Neural progenitor cell (in vitro differentiated cells): ENCODE measurements at regions not wholly inside any gene's neighbourhood (a gene's known extent, or its start where the extent isn't known, plus 50 kb on each side); places are given as distances from the start of the nearest gene placed in this dataset.

Source experiments
- CTCF ChIP-seq: fragments of 200-600 bp; sonication (generic); IDR thresholded peaks from 2 replicates; pipeline ENCODE4 v1.5.1; 2017; ENCODE audit warnings: antibody characterized with exemption, mild to moderate bottlenecking
- EZH2phosphoT487 ChIP-seq: fragments of 200-600 bp; sonication (generic); IDR thresholded peaks from 2 replicates; pipeline ENCODE4 v1.6.1; 2017; ENCODE audit warnings: antibody characterized with exemption

- TF ChIP-seq CTCF (no peak), EZH2phosphoT487 (no peak)
These were observed 167.9 kb upstream of the SYNCRIP start for GRCh38 chr6:85810558-85810957.
